ELF-1 (cell line): ENCODE measurements at regions not wholly inside any gene's neighbourhood (a gene's known extent, or its start where the extent isn't known, plus 50 kb on each side); places are given as distances from the start of the nearest gene placed in this dataset.
A peak's percentile ranks its signal among the peaks of the same experiment; 100 is the strongest.

Source experiments
- DNase-seq: peaks from one replicate; pipeline ENCODE4 v3.0.0-alpha.2; 2016; ENCODE audit warnings: low read depth, low spot score

- peak; percentile 37 for DNase-seq
Observed at GRCh38 chr6:14321992-14322772, 204.6 kb downstream of the CD83 start.

DNA sequence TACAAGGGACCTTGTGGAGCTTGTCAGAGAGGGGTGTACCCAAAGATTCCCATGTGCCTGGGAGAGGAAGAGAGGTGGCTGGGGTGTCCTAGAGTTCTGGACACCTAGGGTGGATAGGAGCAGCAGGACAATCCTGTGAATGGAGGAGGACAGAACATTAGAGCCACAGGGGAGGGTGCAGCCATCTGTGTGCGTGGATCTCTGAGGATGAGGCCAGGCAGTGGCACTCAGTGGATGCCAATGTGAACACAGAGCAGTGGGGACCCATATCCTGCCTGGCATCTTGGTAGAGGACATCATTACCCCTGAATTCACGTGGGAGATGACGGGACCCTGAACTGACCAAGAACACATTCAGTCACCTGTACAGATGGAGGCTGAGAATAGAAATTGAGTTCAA lies 205.3 kb downstream of the CD83 start:
- DNase-seq = no peak

DNA sequence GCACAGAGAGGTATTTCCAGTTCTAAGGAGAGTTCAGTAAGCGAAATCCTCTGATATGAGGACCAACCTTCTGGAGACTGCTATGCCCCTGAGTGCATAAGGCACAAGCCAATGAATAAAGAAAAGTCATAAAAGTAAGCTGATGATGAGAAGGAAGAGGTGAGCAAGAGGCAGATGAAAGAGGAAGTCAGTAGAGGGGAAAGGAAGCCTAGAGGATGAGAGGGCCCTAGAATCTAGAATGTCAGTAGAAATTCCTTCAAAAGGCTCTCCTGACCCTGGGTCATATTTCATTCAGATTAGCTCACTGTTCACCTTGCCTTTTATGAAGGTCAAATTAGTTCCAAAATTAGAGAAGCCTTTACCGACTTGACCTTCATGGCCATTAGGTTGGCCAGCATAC lies 209.2 kb downstream of the CD83 start:
- no peak for DNase-seq

GRCh38 chr6:14328163-14328562 lies 210.6 kb downstream of the CD83 start:
- DNase-seq = no peak

- DNase-seq = no peak
Observed at GRCh38 chr6:14333556-14334305, 216.2 kb downstream of the CD83 start.

GRCh38 chr6:14335071-14335470 lies 217.5 kb downstream of the CD83 start:
- no peak for DNase-seq

GRCh38 chr6:14337152-14337551 lies 219.6 kb downstream of the CD83 start:
- no peak for DNase-seq

DNA sequence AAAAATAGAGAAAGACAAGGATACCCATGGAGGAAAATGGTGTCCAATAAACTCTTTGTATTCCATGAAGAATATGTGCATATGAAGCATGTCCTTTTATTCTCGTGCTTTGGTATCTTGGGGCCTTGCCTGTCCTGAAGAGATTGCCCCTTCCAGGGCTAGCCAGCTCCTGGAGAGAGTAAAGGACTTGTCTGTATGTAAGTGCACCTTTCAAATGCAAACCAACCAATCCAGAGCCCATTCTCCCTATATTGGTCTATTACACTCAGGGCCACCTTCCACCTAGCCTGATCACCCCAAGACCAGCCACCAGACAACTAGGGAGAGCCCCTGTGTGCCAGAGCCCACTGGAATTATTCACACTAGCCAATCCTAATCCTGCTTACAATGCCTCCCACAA lies 221.6 kb downstream of the CD83 start:
- DNase-seq = no peak

GRCh38 chr6:14339711-14340584 lies 222.4 kb downstream of the CD83 start:
- DNase-seq = no peak

- no peak for DNase-seq
Observed at GRCh38 chr6:14344486-14344885, 226.9 kb downstream of the CD83 start.

DNA sequence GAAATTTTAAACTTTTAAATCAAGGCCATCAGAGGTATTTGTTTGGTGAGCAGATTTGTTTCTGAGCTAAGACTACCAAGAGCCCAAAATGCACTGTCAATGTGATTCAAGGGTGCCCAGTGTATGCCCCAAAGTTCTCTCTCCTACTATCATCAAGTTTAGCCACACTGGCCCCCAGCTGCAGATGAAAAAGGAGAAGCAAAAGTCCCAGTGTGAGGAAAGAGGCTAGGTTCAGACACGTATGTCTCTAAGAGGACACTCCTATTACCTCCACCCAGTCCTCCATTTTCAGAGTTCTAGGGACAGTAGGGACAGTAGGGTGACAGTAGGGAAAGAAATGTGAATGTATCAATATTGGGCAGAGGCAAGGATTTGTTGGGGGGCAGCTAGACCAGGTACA lies 230.8 kb downstream of the CD83 start:
- DNase-seq = no peak

DNA sequence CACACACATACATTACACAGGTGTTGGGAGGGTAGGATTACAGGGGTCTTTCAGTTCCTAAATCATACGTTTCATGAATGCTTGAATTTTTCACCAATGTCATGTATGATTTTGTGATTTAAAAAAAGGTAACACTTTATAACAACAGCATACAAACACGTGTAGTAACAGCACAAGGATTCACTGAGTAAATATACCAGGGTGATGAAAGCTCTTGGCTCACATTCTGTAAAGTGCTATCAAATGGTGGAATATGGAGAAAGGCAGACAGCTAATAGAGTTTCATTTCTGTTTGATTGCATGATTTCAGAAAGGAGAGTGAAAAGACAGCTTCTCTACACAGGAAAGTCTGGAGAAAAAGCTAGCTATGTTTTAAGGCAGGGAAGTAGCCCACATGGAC lies 231.9 kb downstream of the CD83 start:
- no peak for DNase-seq

DNA sequence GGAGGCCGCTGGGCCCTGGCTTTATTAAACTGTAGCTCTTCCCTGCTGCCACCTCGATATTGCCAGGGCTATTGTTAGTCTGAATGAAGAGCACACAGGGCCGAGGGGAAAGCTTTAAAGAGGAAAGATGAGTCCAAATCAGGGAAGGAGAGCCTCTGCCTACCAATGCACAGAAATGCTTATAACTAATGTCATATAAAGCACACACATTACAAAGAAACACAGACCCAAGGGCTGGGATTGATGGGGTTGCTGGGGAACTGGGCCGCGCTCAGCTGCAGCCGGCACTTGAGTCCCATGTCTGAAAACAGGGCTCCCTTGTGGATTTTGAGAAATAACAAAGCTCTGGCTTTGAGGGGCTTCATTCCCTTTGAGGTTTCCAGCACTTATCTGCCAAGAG lies 232.6 kb downstream of the CD83 start:
- no peak for DNase-seq

DNA sequence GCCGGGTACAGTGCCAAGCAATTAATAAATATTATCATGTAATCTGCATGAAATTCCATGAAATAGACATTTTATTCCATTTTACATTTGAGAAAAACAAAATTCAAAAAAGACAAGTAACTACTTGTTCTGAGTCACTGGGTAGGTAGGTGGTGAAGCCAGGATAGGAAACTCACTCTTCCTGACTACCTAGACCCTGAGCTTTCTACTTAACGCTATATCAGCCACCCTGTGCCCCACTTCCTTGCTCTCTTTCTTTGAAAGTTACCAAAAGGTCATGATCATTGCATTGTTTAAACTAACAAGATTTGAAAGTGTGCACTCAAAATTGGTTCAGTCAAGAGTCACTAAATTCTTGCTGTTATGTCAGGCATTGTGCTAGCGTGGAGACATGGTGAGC lies 235.7 kb downstream of the CD83 start:
- DNase-seq = no peak

- DNase-seq = no peak
Observed at GRCh38 chr6:14353798-14354197, 236.2 kb downstream of the CD83 start.

DNA sequence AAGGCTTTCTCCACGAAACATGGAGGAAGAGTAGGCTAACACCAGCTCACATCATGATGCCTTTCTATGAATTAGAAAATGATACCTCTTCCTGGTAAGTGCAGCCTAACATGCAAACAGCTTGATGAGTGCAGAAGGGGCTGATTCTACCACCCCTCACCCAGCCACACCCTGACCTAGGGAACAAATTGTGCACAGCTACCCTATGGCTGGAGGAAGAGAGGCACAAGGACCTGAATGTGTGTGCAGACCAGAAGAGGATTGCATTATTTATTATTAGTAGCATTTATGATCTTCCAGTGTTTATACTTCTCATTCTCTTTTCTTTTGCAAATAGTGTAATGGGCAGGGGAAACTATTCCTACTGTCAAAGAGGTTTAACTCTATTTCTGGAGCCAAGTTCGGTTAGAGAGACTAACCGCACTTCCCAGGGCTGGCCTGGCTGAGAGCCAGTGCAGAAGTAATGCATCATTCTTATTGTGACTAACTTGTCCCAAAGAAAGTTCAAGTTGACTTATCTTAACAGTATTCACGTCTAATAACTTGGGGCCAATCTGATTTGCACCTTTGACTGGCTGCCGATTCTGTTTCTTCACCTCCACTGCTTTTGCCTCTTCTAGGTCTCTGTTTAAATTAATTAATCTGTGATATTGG lies 237.5 kb downstream of the CD83 start:
- DNase-seq = no peak

DNA sequence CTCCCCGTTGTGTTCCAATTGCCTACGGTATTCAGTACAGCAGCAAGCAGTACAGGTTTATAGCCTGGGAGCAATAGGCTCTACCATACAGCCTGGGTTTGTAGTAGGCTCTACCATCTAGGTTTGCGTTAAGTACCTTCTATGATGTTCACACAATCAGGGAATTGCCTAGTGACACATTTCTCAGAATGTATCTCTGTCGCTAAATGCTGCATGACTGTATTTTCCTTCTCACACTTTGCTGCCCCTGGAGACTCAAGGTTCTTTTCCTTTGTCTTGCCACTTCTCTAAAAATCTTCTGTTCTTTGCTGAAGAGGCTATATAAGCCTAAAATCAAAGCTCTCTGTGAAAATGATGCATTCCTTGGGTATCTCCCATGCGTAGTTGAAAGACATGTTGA lies 241.9 kb downstream of the CD83 start:
- DNase-seq = no peak

DNA sequence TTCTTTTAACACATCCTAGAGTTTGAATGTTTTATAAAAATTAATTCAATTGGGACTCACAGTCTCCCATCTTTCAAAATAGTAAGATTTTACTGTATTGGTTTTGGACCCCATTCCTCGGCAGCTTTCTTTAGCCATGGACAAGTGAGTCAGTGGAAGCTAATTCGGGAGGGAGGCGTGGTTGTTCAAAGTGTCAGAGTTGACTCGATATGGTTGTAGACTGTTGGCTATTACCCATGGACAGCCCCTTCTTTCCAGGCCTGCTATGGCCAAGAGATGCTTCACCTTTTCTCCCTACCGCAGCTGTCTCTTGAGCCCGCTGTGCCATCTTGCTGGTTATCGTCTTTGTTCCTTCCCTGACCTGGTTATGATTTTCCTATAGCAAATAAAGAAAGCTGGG lies 243.0 kb downstream of the CD83 start:
- DNase-seq = no peak

GRCh38 chr6:14361297-14361696 lies 243.7 kb downstream of the CD83 start:
- no peak for DNase-seq

DNA sequence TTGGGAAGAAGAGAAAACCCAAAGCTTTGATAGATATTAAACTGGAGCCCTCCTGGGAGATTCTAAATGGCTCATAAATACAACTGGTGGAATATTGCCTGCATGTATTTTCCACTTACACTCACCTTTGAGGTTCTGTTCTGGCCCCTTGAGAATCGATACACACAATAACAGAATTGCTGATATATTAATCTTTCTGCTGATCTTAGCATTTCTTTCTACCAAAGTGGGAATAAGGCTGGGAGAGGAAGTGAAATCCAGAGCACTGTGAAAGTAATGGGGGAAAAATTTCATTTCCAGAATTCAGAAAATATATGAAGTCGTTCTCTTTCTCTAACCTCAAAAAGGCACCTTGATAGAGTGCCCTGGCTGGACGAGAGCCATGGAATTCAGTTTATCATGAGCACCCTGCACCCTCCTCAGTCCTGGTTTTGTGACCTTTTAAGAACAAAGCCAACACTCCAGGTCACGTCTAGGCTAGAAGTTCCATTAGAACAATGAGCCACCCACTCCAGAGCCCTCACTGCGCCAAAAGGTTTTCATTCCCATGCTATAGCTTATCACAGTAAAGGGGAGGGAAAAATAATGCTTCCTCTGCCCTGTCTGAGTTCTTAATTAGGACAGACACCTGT lies 244.5 kb downstream of the CD83 start:
- no peak for DNase-seq

GRCh38 chr6:14364370-14364769 lies 246.8 kb downstream of the CD83 start:
- DNase-seq = no peak
